HFF-Myc (cell line): ENCODE measurements at regions not wholly inside any gene's neighbourhood (a gene's known extent, or its start where the extent isn't known, plus 50 kb on each side); places are given as distances from the start of the nearest gene placed in this dataset.

Experiments
- DNase-seq: peaks from one replicate; pipeline ENCODE4 v3.0.0-alpha.2; 2011; ENCODE audit warnings: low read depth; ENCODE audit errors: extremely low read depth
- H3K4me3 ChIP-seq: replicated peaks from 2 replicates; pipeline ENCODE4 v1.5.1; 2011; ENCODE audit warnings: low read depth, mild to moderate bottlenecking, control low read depth, low read length
- TF ChIP-seq, protein P1 (sequence below): IDR thresholded peaks from 2 replicates; pipeline ENCODE4 v1.5.1; 2012; ENCODE audit warnings: mild to moderate bottlenecking, low read depth, low read length, control low read depth; ENCODE audit errors: missing control alignments

- TF ChIP-seq, protein P1, sequence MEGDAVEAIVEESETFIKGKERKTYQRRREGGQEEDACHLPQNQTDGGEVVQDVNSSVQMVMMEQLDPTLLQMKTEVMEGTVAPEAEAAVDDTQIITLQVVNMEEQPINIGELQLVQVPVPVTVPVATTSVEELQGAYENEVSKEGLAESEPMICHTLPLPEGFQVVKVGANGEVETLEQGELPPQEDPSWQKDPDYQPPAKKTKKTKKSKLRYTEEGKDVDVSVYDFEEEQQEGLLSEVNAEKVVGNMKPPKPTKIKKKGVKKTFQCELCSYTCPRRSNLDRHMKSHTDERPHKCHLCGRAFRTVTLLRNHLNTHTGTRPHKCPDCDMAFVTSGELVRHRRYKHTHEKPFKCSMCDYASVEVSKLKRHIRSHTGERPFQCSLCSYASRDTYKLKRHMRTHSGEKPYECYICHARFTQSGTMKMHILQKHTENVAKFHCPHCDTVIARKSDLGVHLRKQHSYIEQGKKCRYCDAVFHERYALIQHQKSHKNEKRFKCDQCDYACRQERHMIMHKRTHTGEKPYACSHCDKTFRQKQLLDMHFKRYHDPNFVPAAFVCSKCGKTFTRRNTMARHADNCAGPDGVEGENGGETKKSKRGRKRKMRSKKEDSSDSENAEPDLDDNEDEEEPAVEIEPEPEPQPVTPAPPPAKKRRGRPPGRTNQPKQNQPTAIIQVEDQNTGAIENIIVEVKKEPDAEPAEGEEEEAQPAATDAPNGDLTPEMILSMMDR: no peak
- DNase-seq: no peak
- H3K4me3 ChIP-seq: no peak overlapping the region
These were observed 732.8 kb upstream of the GOLIM4 start for GRCh38 chr3:168828536-168828935.

DNA sequence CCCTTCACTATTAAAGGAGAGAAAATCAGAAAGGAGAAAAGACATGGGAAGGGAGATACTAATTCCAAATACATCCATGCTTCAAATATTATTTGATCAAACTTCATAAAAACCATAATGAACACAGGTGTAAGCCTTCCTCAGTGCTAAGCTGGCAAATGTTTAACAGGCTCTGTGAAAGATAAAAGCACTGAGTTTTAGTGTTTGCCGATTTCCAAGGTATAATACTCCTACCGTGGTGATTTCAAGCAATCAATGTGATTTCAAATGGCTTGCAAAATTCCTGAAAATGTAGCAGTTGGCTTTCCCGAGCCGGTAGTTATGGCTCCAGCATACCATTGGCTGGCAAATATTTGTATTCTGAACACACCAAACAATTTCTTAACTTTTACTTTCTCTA lies 732.3 kb upstream of the GOLIM4 start:
- H3K4me3 ChIP-seq: no peak overlapping the region
- no peak for DNase-seq
- TF ChIP-seq, protein P1: no peak

GRCh38 chr3:168824107-168824506 lies 728.4 kb upstream of the GOLIM4 start:
- TF ChIP-seq, protein P1: no peak
- DNase-seq: no peak
- no peak overlapping the region for H3K4me3 ChIP-seq

DNA sequence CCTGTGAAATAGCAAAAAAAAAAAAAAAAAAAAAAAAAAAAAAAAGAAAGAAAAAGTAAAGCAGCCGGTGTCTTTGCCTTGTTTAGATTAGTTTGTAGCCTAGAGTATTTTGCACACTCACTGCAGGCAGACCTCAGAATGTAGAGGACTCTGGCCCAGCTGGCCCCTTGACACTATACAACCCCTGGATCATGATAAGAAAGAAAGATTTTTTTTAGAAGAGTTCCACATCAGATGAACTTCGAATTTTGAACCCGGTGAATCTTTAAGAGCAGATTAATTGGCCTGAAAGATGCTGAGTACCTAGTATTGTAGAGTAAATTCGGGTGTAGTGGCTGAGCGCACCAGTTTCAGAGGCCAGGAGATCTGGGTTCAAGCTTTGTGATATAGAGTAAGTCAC lies 727.7 kb upstream of the GOLIM4 start:
- no peak for DNase-seq
- no peak overlapping the region for H3K4me3 ChIP-seq
- TF ChIP-seq, protein P1: no peak

GRCh38 chr3:168820810-168821415 lies 725.2 kb upstream of the GOLIM4 start:
- H3K4me3 ChIP-seq: no peak overlapping the region
- TF ChIP-seq, protein P1: no peak
- DNase-seq: no peak

DNA sequence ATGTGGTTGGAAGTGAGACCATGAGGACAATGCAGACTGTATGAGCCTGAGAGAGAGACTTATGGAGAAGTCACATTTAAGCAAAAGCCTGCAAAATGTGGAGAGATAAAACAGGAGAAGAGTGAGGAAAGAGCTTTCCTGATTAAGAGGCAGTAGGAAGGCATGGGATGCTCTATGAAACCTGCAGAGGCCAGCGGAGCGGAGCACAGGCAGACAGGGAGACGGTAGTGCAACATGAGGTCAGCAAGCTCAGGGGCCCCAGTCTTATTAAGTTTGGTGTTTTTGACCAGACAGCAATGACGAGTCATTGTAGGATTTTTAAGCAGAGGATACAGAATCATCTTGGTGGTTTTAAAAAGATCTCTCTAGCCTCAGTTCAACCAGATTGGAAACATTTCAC lies 721.5 kb upstream of the GOLIM4 start:
- DNase-seq: no peak
- TF ChIP-seq, protein P1: no peak
- H3K4me3 ChIP-seq: no peak overlapping the region

- TF ChIP-seq, protein P1: no peak
- DNase-seq: no peak
- H3K4me3 ChIP-seq: no peak overlapping the region
These were observed 720.2 kb upstream of the GOLIM4 start for GRCh38 chr3:168815946-168816345.
